Vagina (tissue), 2 donors: ENCODE measurements at regions not wholly inside any gene's neighbourhood (a gene's known extent, or its start where the extent isn't known, plus 50 kb on each side); places are given as distances from the start of the nearest gene placed in this dataset.

Experiments used
- POLR2A ChIP-seq, 2 donors: fragments of 450-650 bp; IDR thresholded peaks; one replicate each; pipeline ENCODE4 v1.6.1; 2017; ENCODE audit warnings: antibody characterized with exemption in 2 of 2, mild to moderate bottlenecking in 2 of 2, moderate library complexity in 2 of 2
- POLR2AphosphoS5 ChIP-seq, 2 donors: sonication (generic); formaldehyde crosslinking; IDR thresholded peaks; one replicate each; pipeline ENCODE4 v1.9.0; 2017; ENCODE audit warnings: antibody characterized with exemption in 2 of 2, mild to moderate bottlenecking in 2 of 2, low read depth in 1 of 2; ENCODE audit not compliant: insufficient read depth in 1 of 2
- TF ChIP-seq, protein P1 (sequence below), 3 experiments: fragments of 450-650 bp in 2 of 3; fragments of 200-600 bp in 1 of 3; sonication (generic) in 1 of 3; IDR thresholded peaks; one replicate each; pipeline ENCODE4 v1.5.1; 2017 to 2019; ENCODE audit warnings: antibody characterized with exemption in 3 of 3, mild to moderate bottlenecking in 2 of 3, moderate library complexity in 2 of 3

DNA sequence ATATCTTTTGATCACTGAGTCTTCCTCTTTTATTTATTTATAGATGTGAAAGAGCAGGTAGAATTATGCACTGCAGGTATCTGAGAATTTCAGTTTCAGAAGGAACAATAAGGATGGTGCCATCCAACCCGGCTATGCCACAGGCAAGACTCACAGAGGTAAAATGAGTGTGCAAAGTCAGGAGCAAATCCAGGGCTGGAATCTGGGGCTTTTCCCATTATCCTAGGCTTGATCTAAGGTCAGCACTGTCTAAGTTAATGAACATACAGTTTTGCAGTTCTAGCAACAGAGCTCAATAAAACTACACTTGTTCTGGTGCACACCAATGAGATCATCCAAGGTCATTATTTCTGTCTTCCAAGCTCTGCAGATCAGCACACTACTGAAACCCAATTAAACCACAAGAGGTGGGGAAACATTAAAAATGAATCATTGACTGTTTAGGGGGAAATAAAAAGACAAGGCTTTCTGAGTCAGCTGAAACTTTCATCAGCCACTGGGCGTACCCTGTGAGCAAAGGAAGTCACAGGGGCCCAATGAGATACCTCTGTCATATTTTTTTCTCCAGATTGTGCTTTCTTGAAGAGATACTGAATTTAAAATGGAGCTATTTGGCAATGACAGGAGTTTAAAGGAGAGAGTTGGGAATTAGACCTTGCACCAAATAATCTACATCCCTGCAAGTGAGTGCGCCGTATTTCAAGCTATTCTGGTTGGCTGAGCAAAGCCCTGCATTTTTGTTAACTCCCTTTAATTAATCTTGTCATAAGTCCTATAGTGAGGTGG lies 662.2 kb upstream of the ZNF608 start:
- TF ChIP-seq POLR2A (IDR thresholded peaks at IDR 0.05) (no peak), POLR2AphosphoS5 (IDR thresholded peaks at IDR 0.05; ENCODE audit: insufficient read depth in 1 of 2, low read depth in 1 of 2) (peak in 1 of 2 donors; percentile 47)
- TF ChIP-seq, protein P1, sequence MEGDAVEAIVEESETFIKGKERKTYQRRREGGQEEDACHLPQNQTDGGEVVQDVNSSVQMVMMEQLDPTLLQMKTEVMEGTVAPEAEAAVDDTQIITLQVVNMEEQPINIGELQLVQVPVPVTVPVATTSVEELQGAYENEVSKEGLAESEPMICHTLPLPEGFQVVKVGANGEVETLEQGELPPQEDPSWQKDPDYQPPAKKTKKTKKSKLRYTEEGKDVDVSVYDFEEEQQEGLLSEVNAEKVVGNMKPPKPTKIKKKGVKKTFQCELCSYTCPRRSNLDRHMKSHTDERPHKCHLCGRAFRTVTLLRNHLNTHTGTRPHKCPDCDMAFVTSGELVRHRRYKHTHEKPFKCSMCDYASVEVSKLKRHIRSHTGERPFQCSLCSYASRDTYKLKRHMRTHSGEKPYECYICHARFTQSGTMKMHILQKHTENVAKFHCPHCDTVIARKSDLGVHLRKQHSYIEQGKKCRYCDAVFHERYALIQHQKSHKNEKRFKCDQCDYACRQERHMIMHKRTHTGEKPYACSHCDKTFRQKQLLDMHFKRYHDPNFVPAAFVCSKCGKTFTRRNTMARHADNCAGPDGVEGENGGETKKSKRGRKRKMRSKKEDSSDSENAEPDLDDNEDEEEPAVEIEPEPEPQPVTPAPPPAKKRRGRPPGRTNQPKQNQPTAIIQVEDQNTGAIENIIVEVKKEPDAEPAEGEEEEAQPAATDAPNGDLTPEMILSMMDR (IDR thresholded peaks at IDR 0.05), result no peak
